WTC11 (cell line): ENCODE measurements at regions not wholly inside any gene's neighbourhood (a gene's known extent, or its start where the extent isn't known, plus 50 kb on each side); places are given as distances from the start of the nearest gene placed in this dataset.

Experiments used
- CDX4 ChIP-seq: fragments of 250-450 bp; sonication (Bioruptor Pico); IDR thresholded peaks from 2 replicates; pipeline ENCODE4 v1.9.0; 2021; ENCODE audit warnings: moderate library complexity, mild to moderate bottlenecking, inconsistent platforms, borderline replicate concordance
- CTCF ChIP-seq: fragments of 200-600 bp; IDR thresholded peaks from 2 replicates; pipeline ENCODE4 v1.8.0; 2022; ENCODE audit warnings: antibody characterized with exemption
- ESRRA ChIP-seq: sonication (generic); formaldehyde crosslinking; IDR thresholded peaks from 2 replicates; pipeline ENCODE4 v1.8.1; 2022; ENCODE audit warnings: mild to moderate bottlenecking, missing genetic modification reagents, borderline replicate concordance
- ZNF512 ChIP-seq: sonication (generic); formaldehyde crosslinking; IDR thresholded peaks from 2 replicates; pipeline ENCODE4 v1.8.1; 2022; ENCODE audit warnings: missing genetic modification reagents, borderline replicate concordance
- TF ChIP-seq, protein P1 (sequence below): sonication (generic); formaldehyde crosslinking; IDR thresholded peaks from 2 replicates; pipeline ENCODE4 v1.8.0; 2023; ENCODE audit warnings: mild to moderate bottlenecking, missing genetic modification reagents

GRCh38 chr1:198399452-198399851, 141.0 kb downstream of the ATP6V1G3 start:
- no peak for TF ChIP-seq CDX4 (CRISPR knock-in tag)
- TF ChIP-seq CTCF: no peak
- TF ChIP-seq, protein P1, sequence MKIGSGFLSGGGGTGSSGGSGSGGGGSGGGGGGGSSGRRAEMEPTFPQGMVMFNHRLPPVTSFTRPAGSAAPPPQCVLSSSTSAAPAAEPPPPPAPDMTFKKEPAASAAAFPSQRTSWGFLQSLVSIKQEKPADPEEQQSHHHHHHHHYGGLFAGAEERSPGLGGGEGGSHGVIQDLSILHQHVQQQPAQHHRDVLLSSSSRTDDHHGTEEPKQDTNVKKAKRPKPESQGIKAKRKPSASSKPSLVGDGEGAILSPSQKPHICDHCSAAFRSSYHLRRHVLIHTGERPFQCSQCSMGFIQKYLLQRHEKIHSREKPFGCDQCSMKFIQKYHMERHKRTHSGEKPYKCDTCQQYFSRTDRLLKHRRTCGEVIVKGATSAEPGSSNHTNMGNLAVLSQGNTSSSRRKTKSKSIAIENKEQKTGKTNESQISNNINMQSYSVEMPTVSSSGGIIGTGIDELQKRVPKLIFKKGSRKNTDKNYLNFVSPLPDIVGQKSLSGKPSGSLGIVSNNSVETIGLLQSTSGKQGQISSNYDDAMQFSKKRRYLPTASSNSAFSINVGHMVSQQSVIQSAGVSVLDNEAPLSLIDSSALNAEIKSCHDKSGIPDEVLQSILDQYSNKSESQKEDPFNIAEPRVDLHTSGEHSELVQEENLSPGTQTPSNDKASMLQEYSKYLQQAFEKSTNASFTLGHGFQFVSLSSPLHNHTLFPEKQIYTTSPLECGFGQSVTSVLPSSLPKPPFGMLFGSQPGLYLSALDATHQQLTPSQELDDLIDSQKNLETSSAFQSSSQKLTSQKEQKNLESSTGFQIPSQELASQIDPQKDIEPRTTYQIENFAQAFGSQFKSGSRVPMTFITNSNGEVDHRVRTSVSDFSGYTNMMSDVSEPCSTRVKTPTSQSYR: no peak
- TF ChIP-seq ESRRA (CRISPR knock-in tag): no peak
- TF ChIP-seq ZNF512 (CRISPR knock-in tag): no peak
